OCI-LY7 (cell line): ENCODE measurements at regions not wholly inside any gene's neighbourhood (a gene's known extent, or its start where the extent isn't known, plus 50 kb on each side); places are given as distances from the start of the nearest gene placed in this dataset.

Source experiments
- BruUV-seq: library from RNA; stranded (reverse); fragments of 400-500 nt; replicated peaks from 2 replicates; lab custom pipeline; 2021; lab: Mats Ljungman, UMichigan
- CTCF ChIA-PET: fragments of 300-600 bp; sonication (Branson Sonifier 250); formaldehyde crosslinking; loops from one replicate; lab custom pipeline; 2022; ENCODE audit warnings: antibody characterized with exemption; ENCODE audit not compliant: unreplicated experiment; lab: Charles Lee
- POLR2A ChIA-PET: fragments of 300-600 bp; sonication (Branson Sonifier 250); formaldehyde crosslinking; loops from one replicate; lab custom pipeline; 2022; ENCODE audit warnings: antibody characterized with exemption; lab: Charles Lee
- DNase-seq: peaks from one replicate; pipeline ENCODE4 v3.0.0-alpha.2; 2015; ENCODE audit warnings: low spot score
- H2AFZ ChIP-seq: fragments of 200-600 bp; sonication (generic), shearing (Covaris generic); 2 replicates; pipeline ENCODE4 v1.6.1; 2014; ENCODE audit warnings: mild to moderate bottlenecking, antibody characterized with exemption, low read length, moderate library complexity
- H3K27ac ChIP-seq: fragments of 200-600 bp; sonication (generic); 2 replicates; pipeline ENCODE4 v1.5.1; 2014; ENCODE audit warnings: mixed run types, low read depth, mild to moderate bottlenecking, moderate library complexity, low read length, inconsistent platforms; ENCODE audit not compliant: poor library complexity, severe bottlenecking
- H3K36me3 ChIP-seq: fragments of 200-600 bp; sonication (generic); 2 replicates; pipeline ENCODE4 v1.6.1; 2014; ENCODE audit warnings: mild to moderate bottlenecking, antibody characterized with exemption, low read length, moderate library complexity, mixed read lengths; ENCODE audit not compliant: insufficient read depth
- H3K4me1 ChIP-seq: fragments of 200-600 bp; sonication (generic); 2 replicates; pipeline ENCODE4 v1.5.1; 2014; ENCODE audit warnings: mild to moderate bottlenecking, low read length; ENCODE audit not compliant: insufficient read depth, poor library complexity, severe bottlenecking
- H3K4me2 ChIP-seq: fragments of 200-600 bp; sonication (generic); 2 replicates; pipeline ENCODE4 v1.6.1; 2014; ENCODE audit warnings: mild to moderate bottlenecking, low read length
- H3K4me3 ChIP-seq: fragments of 200-600 bp; sonication (generic); 2 replicates; pipeline ENCODE4 v1.5.1; 2014; ENCODE audit warnings: mild to moderate bottlenecking, low read depth, low read length; ENCODE audit not compliant: poor library complexity, severe bottlenecking
- H3K79me2 ChIP-seq: fragments of 200-600 bp; sonication (generic); 2 replicates; pipeline ENCODE4 v1.6.1; 2016; ENCODE audit warnings: low read depth, mild to moderate bottlenecking, low read length, moderate library complexity, mixed read lengths; ENCODE audit not compliant: insufficient read depth
- H3K9me2 ChIP-seq: fragments of 200-600 bp; sonication (generic); 2 replicates; pipeline ENCODE4 v1.6.1; 2016; ENCODE audit warnings: mild to moderate bottlenecking, low read length, mixed read lengths; ENCODE audit not compliant: insufficient read depth
- H3K9me3 ChIP-seq: fragments of 200-600 bp; sonication (generic); 2 replicates; pipeline ENCODE4 v1.6.1; 2014; ENCODE audit warnings: mild to moderate bottlenecking, mixed run types, low read length, mixed read lengths
- H4K20me1 ChIP-seq: fragments of 200-600 bp; sonication (generic); 2 replicates; pipeline ENCODE4 v1.6.1; 2014; ENCODE audit warnings: mild to moderate bottlenecking, antibody characterized with exemption, low read length, moderate library complexity, mixed read lengths; ENCODE audit not compliant: insufficient read depth
- EZH2phosphoT487 ChIP-seq: fragments of 200-600 bp; sonication (generic); IDR thresholded peaks from 2 replicates; pipeline ENCODE4 v1.6.1; 2018; ENCODE audit warnings: low read depth, borderline replicate concordance, mild to moderate bottlenecking, mixed run types, antibody characterized with exemption, low read length, moderate library complexity, mixed read lengths
- intact Hi-C: fragments of 100-400 bp; cut with micrococcal nuclease; formaldehyde crosslinking; loops from one replicate; pipeline ENCODE4 v1.10.0; 2022; ENCODE audit not compliant: unreplicated experiment
- TF ChIP-seq, protein P1 (sequence below): fragments of 200-600 bp; sonication (generic); conservative IDR thresholded peaks from 2 replicates; pipeline ENCODE4 v1.5.1; 2014; ENCODE audit warnings: mild to moderate bottlenecking, antibody characterized with exemption, low read length, moderate library complexity, mixed read lengths

DNA sequence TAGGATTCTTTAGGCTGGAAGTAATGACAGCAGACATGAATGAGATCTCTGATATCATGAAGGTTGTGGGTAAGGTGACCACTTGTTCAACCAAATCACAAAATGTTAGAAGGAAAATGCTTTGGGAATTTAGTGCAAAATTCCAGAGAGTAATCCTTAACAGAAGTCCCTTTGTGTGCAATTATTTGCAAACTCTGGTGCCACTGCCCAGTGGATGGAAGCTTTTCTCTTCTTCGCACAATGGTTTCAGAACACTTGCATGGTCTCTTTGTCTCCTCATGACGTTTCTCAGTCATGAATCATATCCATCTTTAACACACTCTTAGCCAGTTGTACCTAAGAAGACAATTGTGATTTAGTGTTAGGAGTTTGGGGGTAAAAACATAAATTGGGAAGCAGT is 570.4 kb upstream of the ANKRD30A start:
- no peak for DNase-seq
- intact Hi-C loops = no loop called here
- TF ChIP-seq EZH2phosphoT487 = no peak
- TF ChIP-seq, protein P1, sequence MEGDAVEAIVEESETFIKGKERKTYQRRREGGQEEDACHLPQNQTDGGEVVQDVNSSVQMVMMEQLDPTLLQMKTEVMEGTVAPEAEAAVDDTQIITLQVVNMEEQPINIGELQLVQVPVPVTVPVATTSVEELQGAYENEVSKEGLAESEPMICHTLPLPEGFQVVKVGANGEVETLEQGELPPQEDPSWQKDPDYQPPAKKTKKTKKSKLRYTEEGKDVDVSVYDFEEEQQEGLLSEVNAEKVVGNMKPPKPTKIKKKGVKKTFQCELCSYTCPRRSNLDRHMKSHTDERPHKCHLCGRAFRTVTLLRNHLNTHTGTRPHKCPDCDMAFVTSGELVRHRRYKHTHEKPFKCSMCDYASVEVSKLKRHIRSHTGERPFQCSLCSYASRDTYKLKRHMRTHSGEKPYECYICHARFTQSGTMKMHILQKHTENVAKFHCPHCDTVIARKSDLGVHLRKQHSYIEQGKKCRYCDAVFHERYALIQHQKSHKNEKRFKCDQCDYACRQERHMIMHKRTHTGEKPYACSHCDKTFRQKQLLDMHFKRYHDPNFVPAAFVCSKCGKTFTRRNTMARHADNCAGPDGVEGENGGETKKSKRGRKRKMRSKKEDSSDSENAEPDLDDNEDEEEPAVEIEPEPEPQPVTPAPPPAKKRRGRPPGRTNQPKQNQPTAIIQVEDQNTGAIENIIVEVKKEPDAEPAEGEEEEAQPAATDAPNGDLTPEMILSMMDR = no peak
- ChIA-PET CTCF (no interaction called here), POLR2A (no interaction called here)
- H2AFZ ChIP-seq = no peak overlapping the region
- H3K9me2 ChIP-seq = no peaks in the 10 kb centered on the region
- no peaks in the 10 kb centered on the region for H3K4me1 ChIP-seq
- H3K9me3 ChIP-seq = no peaks in the 10 kb centered on the region
- H3K79me2 ChIP-seq = no peaks in the 10 kb centered on the region
- H3K4me2 ChIP-seq = no peak overlapping the region
- no peak overlapping the region for H3K4me3 ChIP-seq
- H3K36me3 ChIP-seq = no peaks in the 10 kb centered on the region
- BruUV-seq = no TSS peak
- no peaks in the 10 kb centered on the region for H4K20me1 ChIP-seq
- no peak overlapping the region for H3K27ac ChIP-seq

DNA sequence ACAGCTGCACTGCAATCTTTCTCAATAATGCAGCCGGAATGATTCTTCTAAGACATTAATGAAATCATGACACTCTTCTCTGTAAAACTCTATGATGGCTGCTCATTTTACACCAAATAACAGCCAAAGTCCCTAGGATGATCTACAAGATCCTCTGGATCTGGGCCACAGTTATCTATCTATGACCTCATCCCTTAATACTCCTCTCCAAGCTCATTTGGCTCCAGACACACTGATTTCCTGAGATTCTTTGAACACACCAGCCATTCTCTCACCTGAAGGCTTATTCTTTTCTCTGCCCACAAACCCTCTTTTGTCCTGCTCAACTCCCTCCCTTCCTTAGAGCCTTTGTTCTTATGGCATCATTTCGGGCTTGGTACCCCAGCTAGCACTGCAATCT is 577.4 kb upstream of the ANKRD30A start:
- CTCF ChIA-PET = no interaction called here
- POLR2A ChIA-PET = interaction anchor here (0.7 kb wide), 1 partner anchor 23 kb away, joined by 5 read pairs; no protein-coding TSS in a partner anchor

DNA sequence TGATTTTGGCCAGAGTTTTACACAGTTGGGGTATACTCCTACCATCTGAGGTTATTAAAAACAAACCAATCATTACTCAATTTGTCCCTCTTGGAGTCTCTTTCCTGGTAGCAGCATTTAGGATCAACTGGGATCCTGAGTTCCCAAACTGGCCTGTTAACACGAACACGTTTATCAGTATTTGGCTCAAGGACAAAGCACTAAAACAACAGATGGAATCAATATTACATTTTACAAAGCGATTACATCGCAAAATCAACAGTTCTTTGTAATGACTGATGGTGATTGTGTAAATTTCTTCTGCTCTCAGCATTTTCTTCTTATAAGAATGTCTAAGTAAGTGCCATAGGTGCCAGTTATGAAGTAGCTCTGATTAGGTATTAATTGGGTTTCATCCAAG is 582.9 kb upstream of the ANKRD30A start:
- Histone ChIP-seq H3K79me2 (no peaks in the 10 kb centered on the region), H4K20me1 (no peaks in the 10 kb centered on the region), H3K9me2 (no peaks in the 10 kb centered on the region), H3K27ac (no peak overlapping the region), H3K4me2 (no peak overlapping the region), H2AFZ (no peak overlapping the region), H3K9me3 (no peaks in the 10 kb centered on the region), H3K4me3 (no peak overlapping the region), H3K36me3 (no peaks in the 10 kb centered on the region), H3K4me1 (no peaks in the 10 kb centered on the region)
- intact Hi-C loops = no loop called here
- ChIA-PET POLR2A (interaction anchor here (0.6 kb wide), 1 partner anchor 701 kb away, joined by 3 read pairs; no protein-coding TSS in a partner anchor), CTCF (no interaction called here)
- BruUV-seq = no TSS peak
- TF ChIP-seq, protein P1 = no peak
- no peak for TF ChIP-seq EZH2phosphoT487
- DNase-seq = no peak

More for the DNA sequence above, 577.4 kb upstream of the ANKRD30A start:
- TF ChIP-seq EZH2phosphoT487 = no peak
- TF ChIP-seq, protein P1 = no peak
- Histone ChIP-seq H3K27ac (no peak overlapping the region), H2AFZ (no peak overlapping the region), H3K9me2 (no peaks in the 10 kb centered on the region), H3K4me3 (no peak overlapping the region), H3K9me3 (no peaks in the 10 kb centered on the region), H4K20me1 (no peaks in the 10 kb centered on the region), H3K79me2 (no peaks in the 10 kb centered on the region), H3K36me3 (no peaks in the 10 kb centered on the region), H3K4me1 (no peaks in the 10 kb centered on the region), H3K4me2 (no peak overlapping the region)
- no peak for DNase-seq
- intact Hi-C loops = no loop called here
- no TSS peak for BruUV-seq
